ENCODE measurements at regions not wholly inside any gene's neighbourhood (a gene's known extent, or its start where the extent isn't known, plus 50 kb on each side); places are given as distances from the start of the nearest gene placed in this dataset.
A peak's percentile ranks its signal among the peaks of the same experiment; 100 is the strongest.

DNA sequence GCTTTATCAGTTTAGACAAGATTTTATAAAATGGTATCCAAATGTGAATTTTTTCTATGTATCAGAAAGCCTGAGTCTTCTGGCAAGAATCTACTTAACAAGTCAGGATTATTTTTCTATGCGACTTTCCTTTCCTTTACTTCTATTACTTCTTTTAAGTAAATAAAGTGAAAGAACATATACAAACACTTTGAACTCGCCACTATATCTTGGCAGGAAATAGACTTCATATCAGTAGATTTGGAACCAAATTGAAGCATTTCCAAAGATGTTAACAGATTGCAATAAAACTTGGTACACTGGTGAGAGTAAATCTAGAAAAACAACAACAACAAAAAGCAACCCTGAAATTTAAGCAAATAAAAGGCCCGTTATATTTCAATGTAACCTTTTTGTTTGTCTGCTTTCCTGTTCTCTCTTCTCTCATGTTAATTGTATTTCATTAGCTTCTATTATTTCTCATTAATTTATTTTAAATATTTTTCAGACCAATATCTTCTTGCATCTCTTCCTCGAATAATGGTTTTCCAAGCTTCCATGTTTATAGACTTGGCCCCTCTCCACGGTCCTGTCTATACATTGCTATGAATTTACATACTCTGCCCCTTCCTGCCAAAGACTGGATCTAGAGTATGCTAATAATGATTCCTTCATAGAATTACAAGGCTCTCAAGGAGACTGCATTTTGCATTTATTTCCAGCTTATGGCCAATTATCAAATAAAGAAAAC, 843.6 kb downstream of the ADGRL2 start:
- no peak for DNase-seq (ENCODE audit: low read depth in 1 of 2, low spot score in 1 of 2)
- Histone ChIP-seq H3K4me3 (no peak overlapping the region), H3K27ac (no peak overlapping the region), H3K4me1 (ENCODE audit: low read depth) (no peaks in the 10 kb centered on the region), H3K27me3 (no peaks in the 10 kb centered on the region), H3K9me3 (ENCODE audit: low read depth) (no peaks in the 10 kb centered on the region), H3K36me3 (no peaks in the 10 kb centered on the region)
- TF ChIP-seq, protein P1, sequence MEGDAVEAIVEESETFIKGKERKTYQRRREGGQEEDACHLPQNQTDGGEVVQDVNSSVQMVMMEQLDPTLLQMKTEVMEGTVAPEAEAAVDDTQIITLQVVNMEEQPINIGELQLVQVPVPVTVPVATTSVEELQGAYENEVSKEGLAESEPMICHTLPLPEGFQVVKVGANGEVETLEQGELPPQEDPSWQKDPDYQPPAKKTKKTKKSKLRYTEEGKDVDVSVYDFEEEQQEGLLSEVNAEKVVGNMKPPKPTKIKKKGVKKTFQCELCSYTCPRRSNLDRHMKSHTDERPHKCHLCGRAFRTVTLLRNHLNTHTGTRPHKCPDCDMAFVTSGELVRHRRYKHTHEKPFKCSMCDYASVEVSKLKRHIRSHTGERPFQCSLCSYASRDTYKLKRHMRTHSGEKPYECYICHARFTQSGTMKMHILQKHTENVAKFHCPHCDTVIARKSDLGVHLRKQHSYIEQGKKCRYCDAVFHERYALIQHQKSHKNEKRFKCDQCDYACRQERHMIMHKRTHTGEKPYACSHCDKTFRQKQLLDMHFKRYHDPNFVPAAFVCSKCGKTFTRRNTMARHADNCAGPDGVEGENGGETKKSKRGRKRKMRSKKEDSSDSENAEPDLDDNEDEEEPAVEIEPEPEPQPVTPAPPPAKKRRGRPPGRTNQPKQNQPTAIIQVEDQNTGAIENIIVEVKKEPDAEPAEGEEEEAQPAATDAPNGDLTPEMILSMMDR (IDR thresholded peaks at IDR 0.05; ENCODE audit: low read depth, low read length), result no peak

DNA sequence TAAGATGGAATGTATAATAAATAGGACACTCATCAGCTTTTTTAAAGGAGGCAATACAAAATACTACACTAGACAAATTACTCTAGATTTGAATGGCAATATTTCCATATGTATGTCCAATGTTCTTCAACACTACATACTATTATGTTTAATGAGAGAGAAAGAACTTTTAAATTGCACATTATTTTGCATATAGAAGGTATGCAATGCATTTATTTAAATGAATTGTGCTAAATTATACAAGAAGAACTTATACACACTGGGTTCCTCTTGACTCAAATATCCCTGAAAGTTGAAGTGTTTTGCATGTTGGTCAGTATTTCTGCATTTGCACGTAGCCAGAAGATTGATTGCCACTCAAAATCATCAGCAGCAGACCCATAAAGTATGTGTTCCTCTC, 839.6 kb downstream of the ADGRL2 start:
- Histone ChIP-seq H3K9me3 (ENCODE audit: low read depth) (no peaks in the 10 kb centered on the region), H3K4me1 (ENCODE audit: low read depth) (no peaks in the 10 kb centered on the region), H3K36me3 (no peaks in the 10 kb centered on the region), H3K4me3 (no peak overlapping the region), H3K27ac (no peak overlapping the region), H3K27me3 (no peaks in the 10 kb centered on the region)
- TF ChIP-seq, protein P1 (IDR thresholded peaks at IDR 0.05; ENCODE audit: low read depth, low read length), result no peak
- DNase-seq (ENCODE audit: low read depth in 1 of 2, low spot score in 1 of 2), result no peak

DNA sequence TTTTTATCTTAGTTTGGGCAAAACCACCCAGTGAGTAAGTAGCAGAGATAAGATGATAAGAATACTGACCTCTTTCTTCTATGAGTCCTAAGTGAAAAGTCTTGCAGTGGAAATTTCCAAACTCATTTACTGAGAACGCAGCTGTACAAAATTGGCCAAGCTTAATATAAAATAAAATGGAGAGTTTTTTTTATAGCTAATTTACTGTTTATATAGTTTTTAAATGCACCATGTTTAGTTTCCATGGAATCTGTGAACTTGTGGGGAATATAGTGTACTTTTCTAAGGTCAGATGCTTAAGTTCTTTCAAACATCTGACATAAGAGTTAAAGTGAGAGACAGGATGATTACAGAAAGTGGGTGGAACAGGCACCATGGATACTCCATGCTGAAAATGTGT, 833.5 kb downstream of the ADGRL2 start:
- H3K4me3 ChIP-seq, result no peak overlapping the region
- TF ChIP-seq, protein P1 (IDR thresholded peaks at IDR 0.05; ENCODE audit: low read depth, low read length), result no peak
- H3K36me3 ChIP-seq, result no peaks in the 10 kb centered on the region
- H3K27ac ChIP-seq, result no peak overlapping the region
- DNase-seq (ENCODE audit: low read depth in 1 of 2, low spot score in 1 of 2), result no peak
- H3K4me1 ChIP-seq (ENCODE audit: low read depth), result no peaks in the 10 kb centered on the region
- no peaks in the 10 kb centered on the region for H3K9me3 ChIP-seq (ENCODE audit: low read depth)
- no peaks in the 10 kb centered on the region for H3K27me3 ChIP-seq

DNA sequence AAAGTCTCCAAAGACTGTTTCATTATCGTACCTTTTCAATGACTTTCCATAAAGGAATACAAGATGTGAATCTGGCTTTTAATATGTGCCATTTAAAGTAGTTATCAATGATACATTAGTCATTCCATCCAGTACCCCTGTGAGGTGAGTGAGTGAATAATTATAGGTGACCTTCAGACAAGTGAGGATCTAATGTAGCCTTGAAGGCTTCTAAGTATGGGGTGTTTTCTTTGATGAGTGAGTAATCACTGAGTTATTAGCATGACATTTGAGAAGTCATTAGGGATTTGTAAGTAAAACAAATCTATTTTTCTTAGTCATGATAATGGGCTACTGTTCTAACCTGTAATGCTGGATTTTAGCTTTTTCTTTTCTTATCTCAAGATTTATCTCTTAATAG, 831.4 kb downstream of the ADGRL2 start:
- Histone ChIP-seq H3K9me3 (ENCODE audit: low read depth) (no peaks in the 10 kb centered on the region), H3K27ac (no peak overlapping the region), H3K27me3 (no peaks in the 10 kb centered on the region), H3K4me3 (no peak overlapping the region), H3K36me3 (no peaks in the 10 kb centered on the region), H3K4me1 (ENCODE audit: low read depth) (no peaks in the 10 kb centered on the region)
- TF ChIP-seq, protein P1 (IDR thresholded peaks at IDR 0.05; ENCODE audit: low read depth, low read length), result no peak
- DNase-seq (ENCODE audit: low read depth in 1 of 2, low spot score in 1 of 2), result peak in 1 of 2 donors; percentile 1

DNA sequence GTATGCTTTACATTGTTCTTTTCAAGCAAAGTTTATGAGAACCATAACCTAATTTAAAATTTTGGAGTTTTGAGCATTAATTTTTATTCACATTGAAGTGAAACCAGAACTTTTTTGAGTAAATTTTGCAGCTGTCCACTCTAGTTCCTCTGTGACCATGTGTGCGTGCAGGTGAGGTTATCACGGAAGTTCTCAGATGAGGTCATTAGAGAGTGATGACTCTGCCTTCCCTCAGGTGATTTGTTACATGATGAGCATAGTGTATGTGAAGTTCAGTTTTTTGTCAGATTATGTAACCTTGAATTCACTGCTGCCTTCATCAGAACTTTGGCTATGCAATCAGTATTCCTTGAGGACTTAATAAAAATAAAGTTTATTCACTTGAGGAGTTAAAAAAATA, 828.2 kb downstream of the ADGRL2 start:
- Histone ChIP-seq H3K36me3 (no peaks in the 10 kb centered on the region), H3K4me1 (ENCODE audit: low read depth) (no peaks in the 10 kb centered on the region), H3K4me3 (no peak overlapping the region), H3K9me3 (ENCODE audit: low read depth) (peaks cover 3% of the 10 kb centered on the region), H3K27me3 (no peaks in the 10 kb centered on the region), H3K27ac (no peak overlapping the region)
- DNase-seq (ENCODE audit: low read depth in 1 of 2, low spot score in 1 of 2), result no peak
- TF ChIP-seq, protein P1 (IDR thresholded peaks at IDR 0.05; ENCODE audit: low read depth, low read length), result no peak
